HL-60 (cell line): ENCODE measurements at regions not wholly inside any gene's neighbourhood (a gene's known extent, or its start where the extent isn't known, plus 50 kb on each side); places are given as distances from the start of the nearest gene placed in this dataset.

ENCODE experiments used
- DNase-seq, 2 experiments: peaks; one replicate each; pipeline ENCODE4 v3.0.0-alpha.2; 2010 to 2020; ENCODE audit warnings: low read depth in 1 of 2, low spot score in 1 of 2
- H3K27ac ChIP-seq: fragments of 250-450 bp; sonication (Bioruptor Pico); replicated peaks from 2 replicates; pipeline ENCODE4 v1.5.1; 2020; ENCODE audit warnings: mild to moderate bottlenecking, moderate library complexity
- H3K27me3 ChIP-seq: fragments of 250-450 bp; sonication (Bioruptor Pico); 2 replicates; pipeline ENCODE4 v1.5.1; 2021; ENCODE audit warnings: mild to moderate bottlenecking, moderate library complexity; ENCODE audit not compliant: insufficient read depth, poor library complexity, severe bottlenecking
- H3K4me3 ChIP-seq: replicated peaks from 2 replicates; pipeline ENCODE4 v1.5.1; 2011; ENCODE audit warnings: mild to moderate bottlenecking, control low read depth, low read length; ENCODE audit not compliant: insufficient read depth
- CTCF ChIP-seq: IDR thresholded peaks from one replicate; pipeline ENCODE4 v1.5.1; 2011; ENCODE audit warnings: low read length, control low read depth, inconsistent platforms; ENCODE audit not compliant: insufficient read depth
- GABPA ChIP-seq: IDR thresholded peaks from 2 replicates; pipeline ENCODE4 v1.6.1; 2012; ENCODE audit warnings: low read depth
- POLR2AphosphoS5 ChIP-seq: IDR thresholded peaks from 2 replicates; pipeline ENCODE4 v1.6.1; 2012; ENCODE audit warnings: low read depth
- REST ChIP-seq: IDR thresholded peaks from 2 replicates; pipeline ENCODE4 v1.6.1; 2012; ENCODE audit warnings: low read depth; ENCODE audit not compliant: insufficient replicate concordance
- SPI1 ChIP-seq: IDR thresholded peaks from 2 replicates; pipeline ENCODE4 v1.6.1; 2012; ENCODE audit warnings: low read depth, mild to moderate bottlenecking, borderline replicate concordance

GRCh38 chr1:191490303-191490702 lies 668.0 kb upstream of the RGS18 start:
- no peak for DNase-seq
- Histone ChIP-seq H3K4me3 (no peak overlapping the region), H3K27me3 (no peaks in the 10 kb centered on the region), H3K27ac (no peak overlapping the region)
- TF ChIP-seq CTCF = no peak
- no peak for TF ChIP-seq SPI1
- TF ChIP-seq POLR2AphosphoS5 = no peak
- TF ChIP-seq GABPA = no peak
- no peak for TF ChIP-seq REST

GRCh38 chr1:191495040-191495439 lies 663.2 kb upstream of the RGS18 start:
- TF ChIP-seq GABPA (no peak), REST (no peak), POLR2AphosphoS5 (no peak), CTCF (no peak), SPI1 (no peak)

GRCh38 chr1:191498318-191498717 lies 659.9 kb upstream of the RGS18 start:
- Histone ChIP-seq H3K4me3 (no peak overlapping the region), H3K27me3 (no peaks in the 10 kb centered on the region), H3K27ac (no peak overlapping the region)
- no peak for DNase-seq
- TF ChIP-seq SPI1 (no peak), REST (no peak), GABPA (no peak), POLR2AphosphoS5 (no peak)

More at GRCh38 chr1:191495040-191495439, 663.2 kb upstream of the RGS18 start:
- no peak for DNase-seq
- Histone ChIP-seq H3K4me3 (no peak overlapping the region), H3K27me3 (no peaks in the 10 kb centered on the region), H3K27ac (no peak overlapping the region)

- H3K27me3 ChIP-seq = no peaks in the 10 kb centered on the region
- DNase-seq = no peak
- TF ChIP-seq REST (no peak), CTCF (no peak), POLR2AphosphoS5 (no peak), SPI1 (no peak), GABPA (no peak)
- no peak overlapping the region for H3K27ac ChIP-seq
- H3K4me3 ChIP-seq = no peak overlapping the region
Observed at GRCh38 chr1:191498825-191499224, 659.4 kb upstream of the RGS18 start.
